Erythroblast (primary cell): ENCODE measurements at regions not wholly inside any gene's neighbourhood (a gene's known extent, or its start where the extent isn't known, plus 50 kb on each side); places are given as distances from the start of the nearest gene placed in this dataset.

Experiments used
- GATA1 ChIP-seq: IDR thresholded peaks from 2 replicates; pipeline ENCODE4 v1.6.1; 2011; ENCODE audit warnings: low read depth, mild to moderate bottlenecking, control low read depth, low read length, moderate library complexity
- POLR2A ChIP-seq: IDR thresholded peaks from 2 replicates; pipeline ENCODE4 v1.6.1; 2011; ENCODE audit warnings: mild to moderate bottlenecking, low read length

GRCh38 chr16:5854027-5854426 is 756.4 kb upstream of the EEF2KMT start:
- TF ChIP-seq POLR2A: no peak
- no peak for TF ChIP-seq GATA1
